PC-9 (cell line): ENCODE measurements at regions not wholly inside any gene's neighbourhood (a gene's known extent, or its start where the extent isn't known, plus 50 kb on each side); places are given as distances from the start of the nearest gene placed in this dataset.

Source experiments
- BruUV-seq: library from RNA; stranded (reverse); fragments of 400-500 nt; replicated peaks from 2 replicates; lab custom pipeline; 2021; lab: Mats Ljungman, UMichigan
- CTCF ChIA-PET: fragments of 300-600 bp; sonication (Branson Sonifier 250); formaldehyde crosslinking; loops from one replicate; lab custom pipeline; 2022; ENCODE audit warnings: antibody characterized with exemption; lab: Charles Lee
- POLR2A ChIA-PET: fragments of 300-600 bp; sonication (Branson Sonifier 250); formaldehyde crosslinking; loops from one replicate; lab custom pipeline; 2022; ENCODE audit warnings: antibody characterized with exemption; ENCODE audit not compliant: unreplicated experiment; lab: Charles Lee
- DNase-seq, 2 experiments: peaks; one replicate each; pipeline versions ENCODE4 v3.0.0 to v3.0.0-alpha.2; 2015 to 2022; ENCODE audit warnings: mixed read lengths in 1 of 2
- H2AFZ ChIP-seq: fragments of 200-600 bp; sonication (generic); 2 replicates; pipeline ENCODE4 v1.8.1; 2017; ENCODE audit warnings: antibody characterized with exemption
- H3F3A ChIP-seq: fragments of 200-600 bp; sonication (generic); 2 replicates; pipeline ENCODE4 v1.8.1; 2017; ENCODE audit warnings: antibody characterized with exemption, mild to moderate bottlenecking, low read depth; ENCODE audit not compliant: insufficient read depth
- H3K27ac ChIP-seq: fragments of 200-600 bp; sonication (generic); 2 replicates; pipeline ENCODE4 v1.6.1; 2016; ENCODE audit warnings: mixed run types
- H3K27me3 ChIP-seq: fragments of 200-600 bp; sonication (generic); 2 replicates; pipeline ENCODE4 v1.6.1; 2016; ENCODE audit warnings: low read depth, mixed run types; ENCODE audit not compliant: insufficient read depth
- H3K36me3 ChIP-seq: fragments of 200-600 bp; sonication (generic); 2 replicates; pipeline ENCODE4 v1.6.1; 2016; ENCODE audit warnings: low read depth, mixed run types
- H3K4me1 ChIP-seq: fragments of 200-600 bp; sonication (generic); replicated peaks from 2 replicates; pipeline ENCODE4 v1.6.1; 2016; ENCODE audit warnings: mixed run types; ENCODE audit not compliant: insufficient read depth
- H3K4me2 ChIP-seq: fragments of 200-600 bp; sonication (generic); 2 replicates; pipeline ENCODE4 v1.6.1; 2017; ENCODE audit warnings: mixed run types
- H3K4me3 ChIP-seq: fragments of 200-600 bp; sonication (generic); 2 replicates; pipeline ENCODE4 v1.6.1; 2016; ENCODE audit warnings: mixed run types
- H3K79me2 ChIP-seq: fragments of 200-600 bp; sonication (generic); 2 replicates; pipeline ENCODE4 v1.6.1; 2017; ENCODE audit warnings: low read depth, mixed run types
- H3K9me2 ChIP-seq: fragments of 200-600 bp; sonication (generic); 2 replicates; pipeline ENCODE4 v1.8.1; 2017; ENCODE audit warnings: mild to moderate bottlenecking; ENCODE audit not compliant: insufficient read depth
- H3K9me3 ChIP-seq: fragments of 200-600 bp; sonication (generic); 2 replicates; pipeline ENCODE4 v1.8.1; 2016; ENCODE audit warnings: low read depth; ENCODE audit not compliant: insufficient read depth
- H4K20me1 ChIP-seq: fragments of 200-600 bp; sonication (generic); 2 replicates; pipeline ENCODE4 v1.8.1; 2017; ENCODE audit not compliant: insufficient read depth
- EZH2 ChIP-seq: fragments of 200-600 bp; sonication (generic); IDR thresholded peaks from 2 replicates; pipeline ENCODE4 v1.8.0; 2017; ENCODE audit warnings: antibody characterized with exemption, low read depth
- intact Hi-C: fragments of 100-400 bp; cut with micrococcal nuclease; formaldehyde crosslinking; loops from one replicate; pipeline ENCODE4 v1.10.0; 2022; ENCODE audit not compliant: unreplicated experiment
- TF ChIP-seq, protein P1 (sequence below): fragments of 200-600 bp; sonication (generic); conservative IDR thresholded peaks from 2 replicates; pipeline ENCODE4 v1.6.1; 2017; ENCODE audit warnings: mixed run types, antibody characterized with exemption, mild to moderate bottlenecking, moderate library complexity

GRCh38 chr3:68121287-68121686 lies 466.9 kb upstream of the SUCLG2 start:
- Histone ChIP-seq H3K4me2 (no peak overlapping the region), H3K4me3 (no peak overlapping the region), H3K27me3 (no peaks in the 10 kb centered on the region), H3K9me3 (no peaks in the 10 kb centered on the region), H2AFZ (no peak overlapping the region), H4K20me1 (no peaks in the 10 kb centered on the region), H3K79me2 (no peaks in the 10 kb centered on the region), H3K27ac (no peak overlapping the region), H3K9me2 (no peaks in the 10 kb centered on the region), H3F3A (no peaks in the 10 kb centered on the region), H3K4me1 (no peaks in the 10 kb centered on the region), H3K36me3 (no peaks in the 10 kb centered on the region)
- ChIA-PET POLR2A (no interaction called here), CTCF (no interaction called here)
- TF ChIP-seq, protein P1, sequence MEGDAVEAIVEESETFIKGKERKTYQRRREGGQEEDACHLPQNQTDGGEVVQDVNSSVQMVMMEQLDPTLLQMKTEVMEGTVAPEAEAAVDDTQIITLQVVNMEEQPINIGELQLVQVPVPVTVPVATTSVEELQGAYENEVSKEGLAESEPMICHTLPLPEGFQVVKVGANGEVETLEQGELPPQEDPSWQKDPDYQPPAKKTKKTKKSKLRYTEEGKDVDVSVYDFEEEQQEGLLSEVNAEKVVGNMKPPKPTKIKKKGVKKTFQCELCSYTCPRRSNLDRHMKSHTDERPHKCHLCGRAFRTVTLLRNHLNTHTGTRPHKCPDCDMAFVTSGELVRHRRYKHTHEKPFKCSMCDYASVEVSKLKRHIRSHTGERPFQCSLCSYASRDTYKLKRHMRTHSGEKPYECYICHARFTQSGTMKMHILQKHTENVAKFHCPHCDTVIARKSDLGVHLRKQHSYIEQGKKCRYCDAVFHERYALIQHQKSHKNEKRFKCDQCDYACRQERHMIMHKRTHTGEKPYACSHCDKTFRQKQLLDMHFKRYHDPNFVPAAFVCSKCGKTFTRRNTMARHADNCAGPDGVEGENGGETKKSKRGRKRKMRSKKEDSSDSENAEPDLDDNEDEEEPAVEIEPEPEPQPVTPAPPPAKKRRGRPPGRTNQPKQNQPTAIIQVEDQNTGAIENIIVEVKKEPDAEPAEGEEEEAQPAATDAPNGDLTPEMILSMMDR = no peak
- no peak for TF ChIP-seq EZH2
- intact Hi-C loops = no loop called here
- BruUV-seq = no TSS peak
- no peak for DNase-seq

GRCh38 chr3:68116580-68116979 lies 462.2 kb upstream of the SUCLG2 start:
- no TSS peak for BruUV-seq
- intact Hi-C loops = no loop called here
- H3K9me2 ChIP-seq = no peaks in the 10 kb centered on the region
- no peak overlapping the region for H3K4me3 ChIP-seq
- TF ChIP-seq, protein P1 = no peak
- no peak for TF ChIP-seq EZH2
- no peak overlapping the region for H3K4me2 ChIP-seq
- no peaks in the 10 kb centered on the region for H3F3A ChIP-seq
- DNase-seq = no peak
- no peaks in the 10 kb centered on the region for H3K79me2 ChIP-seq
- no peaks in the 10 kb centered on the region for H3K27me3 ChIP-seq
- H2AFZ ChIP-seq = no peak overlapping the region
- no peaks in the 10 kb centered on the region for H4K20me1 ChIP-seq
- no peaks in the 10 kb centered on the region for H3K9me3 ChIP-seq
- POLR2A ChIA-PET = no interaction called here
- no peaks in the 10 kb centered on the region for H3K36me3 ChIP-seq
- no peak overlapping the region for H3K27ac ChIP-seq
- CTCF ChIA-PET = no interaction called here
- H3K4me1 ChIP-seq = no peaks in the 10 kb centered on the region

- Histone ChIP-seq H3K9me3 (no peaks in the 10 kb centered on the region), H2AFZ (no peak overlapping the region), H3K36me3 (no peaks in the 10 kb centered on the region), H3K4me1 (no peaks in the 10 kb centered on the region), H3F3A (no peaks in the 10 kb centered on the region), H3K27ac (no peak overlapping the region), H3K79me2 (no peaks in the 10 kb centered on the region), H3K4me3 (no peak overlapping the region), H3K27me3 (no peaks in the 10 kb centered on the region), H3K9me2 (no peaks in the 10 kb centered on the region), H4K20me1 (no peaks in the 10 kb centered on the region), H3K4me2 (no peak overlapping the region)
- no TSS peak for BruUV-seq
- CTCF ChIA-PET = no interaction called here
- no peak for TF ChIP-seq EZH2
- TF ChIP-seq, protein P1 = no peak
- POLR2A ChIA-PET = no interaction called here
- intact Hi-C loops = no loop called here
- DNase-seq = no peak
Observed at GRCh38 chr3:68103811-68104210, 449.4 kb upstream of the SUCLG2 start.
